Middle frontal gyrus (tissue), 1 donor: ENCODE measurements at regions not wholly inside any gene's neighbourhood (a gene's known extent, or its start where the extent isn't known, plus 50 kb on each side); places are given as distances from the start of the nearest gene placed in this dataset.

Source experiments
- DNase-seq: peaks from one replicate; pipeline ENCODE4 v3.0.0-alpha.2; 2015; ENCODE audit warnings: low spot score; ENCODE audit errors: extremely low spot score

- DNase-seq, result no peak
These were observed 135.2 kb upstream of the HS3ST3A1 start for GRCh38 chr17:13736916-13737315.

- DNase-seq, result no peak
These were observed 139.0 kb upstream of the HS3ST3A1 start for GRCh38 chr17:13740686-13741085.

GRCh38 chr17:13741744-13742143, 140.0 kb upstream of the HS3ST3A1 start:
- DNase-seq, result no peak

GRCh38 chr17:13743906-13744305, 142.2 kb upstream of the HS3ST3A1 start:
- DNase-seq, result no peak

GRCh38 chr17:13746404-13746803, 144.7 kb upstream of the HS3ST3A1 start:
- no peak for DNase-seq

GRCh38 chr17:13749166-13749890, 147.6 kb upstream of the HS3ST3A1 start:
- no peak for DNase-seq

- DNase-seq, result no peak
These were observed 148.1 kb upstream of the HS3ST3A1 start for GRCh38 chr17:13749891-13750235.

- no peak for DNase-seq
These were observed 149.4 kb upstream of the HS3ST3A1 start for GRCh38 chr17:13750816-13751793.

GRCh38 chr17:13753154-13753553, 151.4 kb upstream of the HS3ST3A1 start:
- DNase-seq, result no peak

- DNase-seq, result no peak
These were observed 152.0 kb upstream of the HS3ST3A1 start for GRCh38 chr17:13753771-13754170.

GRCh38 chr17:13755851-13756250, 154.1 kb upstream of the HS3ST3A1 start:
- DNase-seq, result no peak

GRCh38 chr17:13756763-13757162, 155.0 kb upstream of the HS3ST3A1 start:
- no peak for DNase-seq

GRCh38 chr17:13757871-13758270, 156.1 kb upstream of the HS3ST3A1 start:
- DNase-seq, result no peak

GRCh38 chr17:13759518-13760335, 158.0 kb upstream of the HS3ST3A1 start:
- no peak for DNase-seq

GRCh38 chr17:13761038-13761603, 159.4 kb upstream of the HS3ST3A1 start:
- no peak for DNase-seq

- no peak for DNase-seq
These were observed 164.0 kb upstream of the HS3ST3A1 start for GRCh38 chr17:13765701-13766100.

- DNase-seq, result no peak
These were observed 169.0 kb upstream of the HS3ST3A1 start for GRCh38 chr17:13770702-13771101.

GRCh38 chr17:13775450-13775849, 173.7 kb upstream of the HS3ST3A1 start:
- DNase-seq, result no peak

GRCh38 chr17:13776027-13776551, 174.4 kb upstream of the HS3ST3A1 start:
- DNase-seq, result no peak

GRCh38 chr17:13777003-13777402, 175.3 kb upstream of the HS3ST3A1 start:
- DNase-seq, result no peak
